GM12878 (cell line): ENCODE measurements at regions not wholly inside any gene's neighbourhood (a gene's known extent, or its start where the extent isn't known, plus 50 kb on each side); places are given as distances from the start of the nearest gene placed in this dataset.

ENCODE experiments used
- ATAC-seq: fragments of 200-7000 bp; cut with Tn5 transposase; 3 replicates; pipeline ENCODE4 v1.9.1; 2020; ENCODE audit warnings: mild to moderate bottlenecking, moderate library complexity
- BruUV-seq: library from RNA; stranded (reverse); fragments of 400-500 nt; replicated peaks from 2 replicates; lab custom pipeline; 2021; lab: Mats Ljungman, UMichigan
- CTCF ChIA-PET: fragments of 300-600 bp; sonication (Branson Sonifier 250); formaldehyde crosslinking; extraction: SDS; loops from one replicate; lab custom pipeline; 2021; ENCODE audit warnings: inconsistent platforms; lab: Yijun Ruan, JAX
- POLR2A ChIA-PET: fragments of 350-600 bp; formaldehyde crosslinking; extraction: SDS; loops from one replicate; lab custom pipeline; 2021; ENCODE audit warnings: inconsistent platforms; lab: Charles Lee
- RAD21 ChIA-PET: fragments of 300-600 bp; sonication (Branson Sonifier 250); formaldehyde crosslinking; loops from one replicate; lab custom pipeline; 2023; ENCODE audit warnings: antibody characterized with exemption; ENCODE audit not compliant: unreplicated experiment; lab: Charles Lee
- SMC1A ChIA-PET: fragments of 300-600 bp; sonication (Branson Sonifier 250); formaldehyde crosslinking; loops from one replicate; lab custom pipeline; 2023; ENCODE audit not compliant: unreplicated experiment, uncharacterized antibody; lab: Charles Lee
- DNase-seq: peaks from one replicate; pipeline ENCODE4 v3.0.0-alpha.2; 2011; ENCODE audit warnings: low read depth, low spot score
- FAIRE-seq: peaks from 3 replicates; lab custom pipeline; 2011; peaks lifted over from hg19 to GRCh38; lab: Jason Lieb, UNC
- H2AFZ ChIP-seq: 2 replicates; pipeline ENCODE4 v1.6.0; 2011; ENCODE audit warnings: low read depth, low read length, control low read depth; ENCODE audit not compliant: control insufficient read depth
- H3K27ac ChIP-seq: 2 replicates; pipeline ENCODE4 v1.5.1; 2011; ENCODE audit warnings: control low read depth; ENCODE audit not compliant: control insufficient read depth, insufficient read depth
- H3K27me3 ChIP-seq, 2 experiments: replicated peaks in 1 of 2; 2 replicates each; pipeline versions ENCODE4 v1.6.0 to v1.6.1; 2011; ENCODE audit warnings: low read length in 1 of 2; ENCODE audit not compliant: control insufficient read depth in 2 of 2, insufficient read depth in 2 of 2
- H3K36me3 ChIP-seq, 2 experiments: 2 replicates each; pipeline ENCODE4 v1.5.1; 2011; ENCODE audit warnings: low read length in 1 of 2; ENCODE audit not compliant: control insufficient read depth in 2 of 2, insufficient read depth in 2 of 2
- H3K4me1 ChIP-seq: 2 replicates; pipeline ENCODE4 v1.6.1; 2011; ENCODE audit warnings: mild to moderate bottlenecking, low read length, moderate library complexity, mixed read lengths; ENCODE audit not compliant: control insufficient read depth, insufficient read depth
- H3K4me2 ChIP-seq: 2 replicates; pipeline ENCODE4 v1.6.0; 2011; ENCODE audit warnings: control low read depth; ENCODE audit not compliant: control insufficient read depth, insufficient read depth
- H3K4me3 ChIP-seq: fragments of 200-600 bp; sonication (generic); 2 replicates; pipeline ENCODE4 v1.5.1; 2016
- H3K79me2 ChIP-seq: 2 replicates; pipeline ENCODE4 v1.6.0; 2011; ENCODE audit warnings: low read length; ENCODE audit not compliant: control insufficient read depth, insufficient read depth
- H3K9ac ChIP-seq: 2 replicates; pipeline ENCODE4 v1.8.0; 2011; ENCODE audit warnings: low read length, control low read depth, mixed read lengths; ENCODE audit not compliant: control insufficient read depth, insufficient read depth
- H3K9me3 ChIP-seq: replicated peaks from 3 replicates; pipeline ENCODE4 v1.5.1; 2011; ENCODE audit warnings: mild to moderate bottlenecking, low read length; ENCODE audit not compliant: control insufficient read depth, insufficient read depth
- H4K20me1 ChIP-seq: 2 replicates; pipeline ENCODE4 v1.6.0; 2011; ENCODE audit not compliant: control insufficient read depth, insufficient read depth
- ATF3 ChIP-seq: IDR thresholded peaks from 2 replicates; pipeline ENCODE4 v1.6.1; 2011; ENCODE audit warnings: low read depth, mild to moderate bottlenecking, low read length, moderate library complexity, borderline replicate concordance; ENCODE audit errors: extremely low read depth
- CHD1 ChIP-seq: IDR thresholded peaks from 2 replicates; pipeline ENCODE4 v1.6.1; 2012; ENCODE audit warnings: low read depth, low read length, improper control_type of control experiment
- ESRRA ChIP-seq: IDR thresholded peaks from 2 replicates; pipeline ENCODE4 v1.6.1; 2012; ENCODE audit warnings: mild to moderate bottlenecking, low read length, improper control_type of control experiment
- HDGF ChIP-seq: fragments of 450-650 bp; IDR thresholded peaks from 2 replicates; pipeline ENCODE4 v1.6.1; 2016; ENCODE audit warnings: antibody characterized with exemption
- NR2F1 ChIP-seq: fragments of 450-650 bp; conservative IDR thresholded peaks from 2 replicates; pipeline ENCODE4 v1.6.1; 2017; ENCODE audit warnings: mild to moderate bottlenecking
- NRF1 ChIP-seq: conservative IDR thresholded peaks from 2 replicates; pipeline ENCODE4 v1.6.1; 2011; ENCODE audit warnings: mild to moderate bottlenecking, low read depth, low read length, improper control_type of control experiment
- RB1 ChIP-seq: fragments of 450-650 bp; formaldehyde crosslinking; IDR thresholded peaks from 2 replicates; pipeline ENCODE4 v1.6.1; 2017; ENCODE audit warnings: mild to moderate bottlenecking, borderline replicate concordance
- SIX5 ChIP-seq: IDR thresholded peaks from 2 replicates; pipeline ENCODE4 v1.6.1; 2011; ENCODE audit warnings: mild to moderate bottlenecking, low read depth, low read length, moderate library complexity; ENCODE audit not compliant: severe bottlenecking
- SP1 ChIP-seq: IDR thresholded peaks from one replicate; pipeline ENCODE4 v1.6.1; 2011; ENCODE audit warnings: low read depth, low read length
- SRF ChIP-seq, 2 experiments: IDR thresholded peaks; 2 replicates each; pipeline ENCODE4 v1.6.1; 2011; ENCODE audit warnings: low read depth in 2 of 2, low read length in 2 of 2, mild to moderate bottlenecking in 1 of 2, moderate library complexity in 1 of 2
- YY1 ChIP-seq: IDR thresholded peaks from 2 replicates; pipeline ENCODE4 v1.6.1; 2011; ENCODE audit warnings: low read depth, mild to moderate bottlenecking, low read length
- WGBS: methylation state at CpG from one replicate; pipeline ENCODE4 v1.1.6; 2016; ENCODE audit warnings: low lambda C conversion rate; ENCODE audit not compliant: insufficient replicate concordance, insufficient coverage; ENCODE audit errors: missing lambda C conversion rate; 5-methylcytosine and 5-hydroxymethylcytosine counted together
- in situ Hi-C: fragments of 300-500 bp; cut with MboI; formaldehyde crosslinking; loops from 9 replicates; pipeline ENCODE4 v1.14.3; 2018; ENCODE audit warnings: mixed read lengths
- intact Hi-C: fragments of 100-400 bp; cut with micrococcal nuclease; formaldehyde crosslinking; loops from one replicate; pipeline ENCODE4 v1.14.2; 2022; ENCODE audit not compliant: unreplicated experiment

GRCh38 chr1:80375109-80375508 is 1368.6 kb upstream of the ADGRL4 start:
- H3K79me2 ChIP-seq: no peaks in the 10 kb centered on the region
- H3K9me3 ChIP-seq: no peaks in the 10 kb centered on the region
- in situ Hi-C loops: no loop called here
- ChIA-PET SMC1A (no interaction called here), RAD21 (no interaction called here)
- H2AFZ ChIP-seq: no peak overlapping the region
- TF ChIP-seq ATF3 (no peak), SIX5 (no peak), CHD1 (no peak), SRF (IDR thresholded peaks at IDR 0.05; ENCODE audit: low read depth in 2 of 2, low read length in 2 of 2) (no peak), RB1 (no peak), HDGF (no peak), ESRRA (no peak), NRF1 (no peak), YY1 (no peak), SP1 (no peak), NR2F1 (no peak)
- TF ChIP-seq, all 136 proteins: peak for 0
- CTCF ChIA-PET: no interaction called here
- WGBS: 7% methylated on average over 1 of the region's 1 CpG
- FAIRE-seq: no peak
- BruUV-seq: no TSS peak
- DNase-seq: no peak
- Histone ChIP-seq H3K27me3 (no peaks in the 10 kb centered on the region), H3K27ac (no peak overlapping the region), H3K4me1 (no peaks in the 10 kb centered on the region), H3K36me3 (no peaks in the 10 kb centered on the region), H3K4me2 (no peak overlapping the region), H4K20me1 (no peaks in the 10 kb centered on the region), H3K4me3 (no peak overlapping the region), H3K9ac (no peak overlapping the region)
- ATAC-seq: no peak
- intact Hi-C loops: no loop called here
- POLR2A ChIA-PET: no interaction called here
